ENCODE measurements at regions not wholly inside any gene's neighbourhood (a gene's known extent, or its start where the extent isn't known, plus 50 kb on each side); places are given as distances from the start of the nearest gene placed in this dataset.

DNA sequence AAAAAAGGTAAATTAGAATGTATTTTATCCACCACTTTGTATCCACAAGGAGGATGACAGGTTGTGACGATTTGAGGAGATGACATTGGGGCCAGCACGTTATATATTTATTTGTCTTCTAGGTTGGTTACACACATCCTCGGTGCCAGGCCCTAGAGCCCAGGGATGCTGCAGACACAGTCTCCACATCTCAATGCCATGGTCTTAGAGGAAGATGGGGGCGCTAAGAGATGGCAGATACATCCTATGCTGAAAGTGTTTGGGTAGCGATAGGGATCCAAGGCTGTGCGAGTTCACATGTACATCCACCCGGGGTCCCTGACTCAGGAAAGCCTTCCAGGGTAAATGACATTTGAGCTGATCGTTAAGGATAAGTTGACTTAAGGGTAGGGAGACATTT lies 193.1 kb upstream of the GSC start:
- intact Hi-C loops (cut with DNase I): no loop called here
- no peak overlapping the region for H3K27ac ChIP-seq
- WGBS, 2 donors: 77 to 83% methylated on average over 8 of the region's 8 CpGs

GRCh38 chr14:94962166-94962575 lies 192.3 kb upstream of the GSC start:
- WGBS, 2 donors: 62 to 74% methylated on average over 7 of the region's 7 CpGs
- no peak overlapping the region for H3K27ac ChIP-seq
- H3K36me3 ChIP-seq: no peaks in the 10 kb centered on the region
- no peak overlapping the region for H3K4me3 ChIP-seq (replicated peaks in 1 of 3)
- DNase-seq: no peak
- TF ChIP-seq POLR2A (IDR thresholded peaks at IDR 0.05): no peak
- TF ChIP-seq, protein P1, sequence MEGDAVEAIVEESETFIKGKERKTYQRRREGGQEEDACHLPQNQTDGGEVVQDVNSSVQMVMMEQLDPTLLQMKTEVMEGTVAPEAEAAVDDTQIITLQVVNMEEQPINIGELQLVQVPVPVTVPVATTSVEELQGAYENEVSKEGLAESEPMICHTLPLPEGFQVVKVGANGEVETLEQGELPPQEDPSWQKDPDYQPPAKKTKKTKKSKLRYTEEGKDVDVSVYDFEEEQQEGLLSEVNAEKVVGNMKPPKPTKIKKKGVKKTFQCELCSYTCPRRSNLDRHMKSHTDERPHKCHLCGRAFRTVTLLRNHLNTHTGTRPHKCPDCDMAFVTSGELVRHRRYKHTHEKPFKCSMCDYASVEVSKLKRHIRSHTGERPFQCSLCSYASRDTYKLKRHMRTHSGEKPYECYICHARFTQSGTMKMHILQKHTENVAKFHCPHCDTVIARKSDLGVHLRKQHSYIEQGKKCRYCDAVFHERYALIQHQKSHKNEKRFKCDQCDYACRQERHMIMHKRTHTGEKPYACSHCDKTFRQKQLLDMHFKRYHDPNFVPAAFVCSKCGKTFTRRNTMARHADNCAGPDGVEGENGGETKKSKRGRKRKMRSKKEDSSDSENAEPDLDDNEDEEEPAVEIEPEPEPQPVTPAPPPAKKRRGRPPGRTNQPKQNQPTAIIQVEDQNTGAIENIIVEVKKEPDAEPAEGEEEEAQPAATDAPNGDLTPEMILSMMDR (IDR thresholded peaks at IDR 0.05): no peak
- no peaks in the 10 kb centered on the region for H3K4me1 ChIP-seq
- H3K27me3 ChIP-seq: no peaks in the 10 kb centered on the region
- no peaks in the 10 kb centered on the region for H3K9me3 ChIP-seq
- intact Hi-C loops (cut with DNase I): no loop called here

More for the DNA sequence above, 193.1 kb upstream of the GSC start:
- TF ChIP-seq, protein P1 (IDR thresholded peaks at IDR 0.05): no peak
- no peak for TF ChIP-seq POLR2A (IDR thresholded peaks at IDR 0.05)
- no peaks in the 10 kb centered on the region for H3K4me1 ChIP-seq
- DNase-seq: no peak
- no peaks in the 10 kb centered on the region for H3K36me3 ChIP-seq
- H3K9me3 ChIP-seq: no peaks in the 10 kb centered on the region
- H3K27me3 ChIP-seq: no peaks in the 10 kb centered on the region
- H3K4me3 ChIP-seq (replicated peaks in 1 of 3): no peak overlapping the region

DNA sequence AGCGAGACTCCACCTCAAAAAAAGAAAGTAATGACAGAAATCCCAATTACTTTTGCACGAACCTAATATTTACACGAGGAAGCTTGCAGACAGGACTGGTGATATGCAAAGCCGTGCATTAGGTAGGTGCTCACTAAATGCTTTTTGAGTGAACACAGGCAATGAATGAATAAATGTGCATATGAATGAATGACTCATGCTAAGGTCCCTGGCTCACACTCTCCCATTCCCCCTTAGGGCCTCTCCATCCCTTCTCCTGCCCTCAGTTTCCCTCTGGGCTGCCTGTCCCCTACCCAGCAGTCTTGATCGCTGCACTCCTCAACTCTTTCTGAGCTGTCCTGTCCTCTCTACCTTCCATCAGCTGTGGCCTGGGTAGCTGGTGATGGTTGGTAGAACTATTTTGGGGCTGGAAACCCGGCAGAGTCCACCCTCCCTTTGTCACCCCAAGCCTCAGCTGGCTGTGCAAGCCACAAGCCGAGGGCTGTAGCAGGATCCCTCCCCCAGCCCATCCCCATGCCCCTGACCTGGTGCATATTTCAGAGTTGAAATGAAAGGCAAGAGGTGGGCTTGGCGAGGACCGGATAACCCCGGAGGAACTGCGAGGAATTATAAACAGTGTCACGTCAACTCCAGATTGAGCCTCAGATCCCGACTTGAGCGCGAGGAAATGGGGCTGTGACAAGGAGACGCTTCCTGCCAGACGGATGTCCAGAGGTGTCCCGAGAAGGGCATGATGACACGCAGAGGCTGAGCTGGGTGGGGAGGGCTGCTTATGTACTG lies 191.7 kb upstream of the GSC start:
- DNase-seq: no peak

GRCh38 chr14:94960285-94961001 lies 190.5 kb upstream of the GSC start:
- WGBS, 2 donors: 72 to 74% methylated on average over 9 of the region's 9 CpGs
- Histone ChIP-seq H3K36me3 (no peaks in the 10 kb centered on the region), H3K27me3 (no peaks in the 10 kb centered on the region), H3K27ac (no peak overlapping the region), H3K9me3 (no peaks in the 10 kb centered on the region), H3K4me1 (no peaks in the 10 kb centered on the region), H3K4me3 (replicated peaks in 1 of 3) (no peak overlapping the region)
- intact Hi-C loops (cut with DNase I): no loop called here
- DNase-seq: no peak
- TF ChIP-seq POLR2A (IDR thresholded peaks at IDR 0.05): no peak
- TF ChIP-seq, protein P1 (IDR thresholded peaks at IDR 0.05): no peak

More for the DNA sequence above, 191.7 kb upstream of the GSC start:
- H3K27me3 ChIP-seq: no peaks in the 10 kb centered on the region
- no peak overlapping the region for H3K27ac ChIP-seq
- TF ChIP-seq, protein P1 (IDR thresholded peaks at IDR 0.05): no peak
- TF ChIP-seq POLR2A (IDR thresholded peaks at IDR 0.05): no peak
- intact Hi-C loops (cut with DNase I): no loop called here
- no peaks in the 10 kb centered on the region for H3K9me3 ChIP-seq
- H3K36me3 ChIP-seq: no peaks in the 10 kb centered on the region
- H3K4me1 ChIP-seq: no peaks in the 10 kb centered on the region
- WGBS, 2 donors: 67 to 69% methylated on average over 18 to 19 of the region's 19 CpGs
- no peak overlapping the region for H3K4me3 ChIP-seq (replicated peaks in 1 of 3)

All from thyroid gland (tissue), 4 donors.